ENCODE measurements at regions not wholly inside any gene's neighbourhood (a gene's known extent, or its start where the extent isn't known, plus 50 kb on each side); places are given as distances from the start of the nearest gene placed in this dataset.

- TF ChIP-seq BCLAF1 (IDR thresholded peaks at IDR 0.05) (no peak), CAMTA2 (CRISPR knock-in tag; IDR thresholded peaks at IDR 0.05; ENCODE audit: borderline replicate concordance) (no peak), ZNF44 (CRISPR knock-in tag; IDR thresholded peaks at IDR 0.05) (no peak), SIN3B (IDR thresholded peaks at IDR 0.05; ENCODE audit: low read length) (no peak), ARID4A (CRISPR knock-in tag; IDR thresholded peaks at IDR 0.05; ENCODE audit: borderline replicate concordance) (no peak), NAIF1 (CRISPR knock-in tag; IDR thresholded peaks at IDR 0.05; ENCODE audit: borderline replicate concordance) (no peak), TBL1XR1 (IDR thresholded peaks at IDR 0.05; ENCODE audit: borderline replicate concordance, low read length, partially characterized antibody) (no peak), ZNF547 (CRISPR knock-in tag; IDR thresholded peaks at IDR 0.05) (no peak), ZSCAN29 (CRISPR knock-in tag; conservative IDR thresholded peaks at IDR 0.05) (no peak), NFE2L1 (CRISPR knock-in tag; IDR thresholded peaks at IDR 0.05; ENCODE audit: borderline replicate concordance) (no peak)
- TF ChIP-seq, protein P1, sequence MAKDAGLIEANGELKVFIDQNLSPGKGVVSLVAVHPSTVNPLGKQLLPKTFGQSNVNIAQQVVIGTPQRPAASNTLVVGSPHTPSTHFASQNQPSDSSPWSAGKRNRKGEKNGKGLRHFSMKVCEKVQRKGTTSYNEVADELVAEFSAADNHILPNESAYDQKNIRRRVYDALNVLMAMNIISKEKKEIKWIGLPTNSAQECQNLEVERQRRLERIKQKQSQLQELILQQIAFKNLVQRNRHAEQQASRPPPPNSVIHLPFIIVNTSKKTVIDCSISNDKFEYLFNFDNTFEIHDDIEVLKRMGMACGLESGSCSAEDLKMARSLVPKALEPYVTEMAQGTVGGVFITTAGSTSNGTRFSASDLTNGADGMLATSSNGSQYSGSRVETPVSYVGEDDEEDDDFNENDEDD (CRISPR knock-in tag; IDR thresholded peaks at IDR 0.05; ENCODE audit: borderline replicate concordance), result no peak
Measured at GRCh38 chr2:4528246-4528645, 824.9 kb downstream of the DCDC2C start (continued).
